ENCODE measurements at regions not wholly inside any gene's neighbourhood (a gene's known extent, or its start where the extent isn't known, plus 50 kb on each side); places are given as distances from the start of the nearest gene placed in this dataset.

- DNase-seq, result no peak
Observed at GRCh38 chr2:163456953-163457743, 278.7 kb downstream of the FIGN start.

- DNase-seq, result no peak
Observed at GRCh38 chr2:163455815-163456214, 280.0 kb downstream of the FIGN start.

GRCh38 chr2:163453920-163454319 lies 281.9 kb downstream of the FIGN start:
- no peak for DNase-seq

- DNase-seq, result no peak
Observed at GRCh38 chr2:163441603-163442002, 294.2 kb downstream of the FIGN start.

GRCh38 chr2:163436963-163437362 lies 298.8 kb downstream of the FIGN start:
- no peak for DNase-seq

GRCh38 chr2:163428187-163428586 lies 307.6 kb downstream of the FIGN start:
- no peak for DNase-seq

- no peak for DNase-seq
Observed at GRCh38 chr2:163420604-163421003, 315.2 kb downstream of the FIGN start.

- no peak for DNase-seq
Observed at GRCh38 chr2:163419000-163419830, 316.6 kb downstream of the FIGN start.

GRCh38 chr2:163417596-163418337 lies 318.0 kb downstream of the FIGN start:
- no peak for DNase-seq

- DNase-seq, result no peak
Observed at GRCh38 chr2:163414121-163414520, 321.7 kb downstream of the FIGN start.

GRCh38 chr2:163407296-163407695 lies 328.5 kb downstream of the FIGN start:
- no peak for DNase-seq

- DNase-seq, result no peak
Observed at GRCh38 chr2:163405298-163405697, 330.5 kb downstream of the FIGN start.

GRCh38 chr2:163401481-163401880 lies 334.3 kb downstream of the FIGN start:
- DNase-seq, result no peak

GRCh38 chr2:163397451-163397850 lies 338.4 kb downstream of the FIGN start:
- DNase-seq, result no peak

GRCh38 chr2:163395602-163396001 lies 340.2 kb downstream of the FIGN start:
- no peak for DNase-seq

- no peak for DNase-seq
Observed at GRCh38 chr2:163389838-163390237, 346.0 kb downstream of the FIGN start.

- no peak for DNase-seq
Observed at GRCh38 chr2:163375472-163375871, 360.3 kb downstream of the FIGN start.

GRCh38 chr2:163375070-163375469 lies 360.7 kb downstream of the FIGN start:
- DNase-seq, result no peak

GRCh38 chr2:163374282-163374681 lies 361.5 kb downstream of the FIGN start:
- DNase-seq, result no peak

GRCh38 chr2:163373496-163373895 lies 362.3 kb downstream of the FIGN start:
- no peak for DNase-seq

- DNase-seq, result no peak
Observed at GRCh38 chr2:163370169-163370886, 365.5 kb downstream of the FIGN start.

- no peak for DNase-seq
Observed at GRCh38 chr2:163369111-163369510, 366.7 kb downstream of the FIGN start.

GRCh38 chr2:163368655-163369054 lies 367.2 kb downstream of the FIGN start:
- no peak for DNase-seq
